Islet of Langerhans (tissue), 1 donor: ENCODE measurements at regions not wholly inside any gene's neighbourhood (a gene's known extent, or its start where the extent isn't known, plus 50 kb on each side); places are given as distances from the start of the nearest gene placed in this dataset.

ENCODE experiments used
- FAIRE-seq: peaks from one replicate; lab custom pipeline; 2011; peaks lifted over from hg19 to GRCh38; lab: Jason Lieb, UNC

DNA sequence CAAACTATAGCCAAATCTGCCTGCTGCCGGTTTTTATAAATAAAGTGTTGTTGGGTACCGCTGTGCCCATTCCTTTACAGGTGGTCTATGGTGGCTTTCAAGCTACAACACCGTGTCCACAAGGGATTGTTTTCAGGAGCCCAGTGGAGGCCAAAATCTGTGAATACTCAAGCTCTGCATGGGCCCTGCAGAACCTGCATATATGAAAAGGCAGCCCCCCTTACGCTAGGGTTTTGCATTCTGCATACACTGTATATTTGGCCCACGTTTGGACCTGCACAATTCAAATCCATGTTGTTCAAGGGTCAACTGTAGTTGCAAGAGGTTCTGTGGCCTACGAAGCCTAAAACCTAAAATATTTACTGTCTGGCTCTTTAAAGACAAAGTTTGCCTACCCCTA, 122.2 kb upstream of the TLE3 start:
- no peak for FAIRE-seq

DNA sequence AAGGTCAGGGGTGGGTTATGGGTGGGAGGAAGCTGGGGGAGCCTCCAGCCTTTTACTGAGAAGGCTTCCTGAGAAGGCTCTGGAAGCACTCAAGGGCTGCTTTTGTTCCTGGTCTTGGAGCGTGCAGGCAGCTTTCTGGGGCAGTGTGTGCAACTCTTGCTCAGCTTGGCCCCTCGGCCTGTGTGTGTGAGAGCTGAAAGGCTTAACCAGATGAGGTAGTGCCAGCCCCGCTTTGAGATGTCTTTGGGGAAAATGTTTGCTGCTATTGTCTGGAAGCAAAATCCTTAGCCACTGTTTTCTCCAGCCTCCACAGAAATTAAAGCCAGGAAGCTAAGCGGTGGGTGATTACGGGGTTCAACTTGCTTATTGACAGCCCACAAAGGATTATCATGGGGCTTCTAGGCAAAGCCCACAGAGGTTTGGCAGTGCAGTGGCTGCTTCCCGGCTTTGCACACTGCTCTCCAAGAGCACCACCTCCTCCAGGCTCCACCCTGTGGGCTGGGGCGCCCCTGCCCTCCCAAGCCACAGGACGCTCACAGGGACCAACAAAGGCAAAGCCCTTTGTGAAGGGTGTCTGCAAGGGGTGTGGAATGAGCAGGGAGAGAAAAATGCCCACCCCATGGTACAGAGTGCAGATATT, 121.7 kb upstream of the TLE3 start:
- FAIRE-seq = no peak

DNA sequence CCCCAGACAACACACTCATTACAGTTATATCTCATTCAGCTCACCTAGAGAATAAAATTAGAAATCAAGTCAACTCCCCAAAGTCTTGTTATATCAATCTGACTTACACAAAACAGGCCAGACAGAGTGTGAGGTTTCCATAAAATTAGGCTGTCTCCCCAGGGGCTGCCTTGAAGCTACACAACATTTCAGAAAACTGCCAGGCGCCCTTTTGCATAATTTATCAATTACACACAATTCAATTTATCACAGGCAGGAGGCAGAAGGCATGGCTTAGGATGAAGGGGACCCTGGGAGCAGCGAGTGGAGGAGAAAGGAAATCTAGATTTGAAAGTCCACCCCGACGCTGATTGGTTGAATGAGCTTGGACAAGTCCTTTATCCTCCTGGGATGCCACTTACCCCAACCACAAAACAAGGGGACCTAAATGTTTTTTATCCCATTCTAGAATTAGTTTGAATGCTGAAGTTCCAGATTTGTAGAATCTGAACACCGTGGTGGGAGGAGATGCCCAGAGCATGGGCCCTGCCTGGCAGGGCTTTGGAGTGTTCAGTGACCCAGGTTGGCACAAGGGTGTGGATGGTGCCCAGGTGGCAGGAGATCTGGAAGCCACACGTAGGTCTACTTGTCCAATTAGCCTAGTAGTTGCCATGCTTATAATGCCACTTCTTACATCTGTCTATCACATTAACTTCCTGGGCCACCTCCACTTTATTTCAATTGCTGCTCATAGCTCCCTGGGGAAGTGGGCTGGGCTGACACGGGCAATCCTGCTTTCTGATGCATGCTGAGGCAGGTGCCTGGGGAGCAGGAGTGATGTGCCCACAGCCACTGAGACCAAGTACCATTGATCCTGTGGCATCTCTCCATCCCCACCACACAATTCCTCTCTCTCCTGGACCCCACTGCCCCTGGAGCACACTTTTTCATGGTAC, 119.8 kb upstream of the TLE3 start:
- FAIRE-seq = no peak

DNA sequence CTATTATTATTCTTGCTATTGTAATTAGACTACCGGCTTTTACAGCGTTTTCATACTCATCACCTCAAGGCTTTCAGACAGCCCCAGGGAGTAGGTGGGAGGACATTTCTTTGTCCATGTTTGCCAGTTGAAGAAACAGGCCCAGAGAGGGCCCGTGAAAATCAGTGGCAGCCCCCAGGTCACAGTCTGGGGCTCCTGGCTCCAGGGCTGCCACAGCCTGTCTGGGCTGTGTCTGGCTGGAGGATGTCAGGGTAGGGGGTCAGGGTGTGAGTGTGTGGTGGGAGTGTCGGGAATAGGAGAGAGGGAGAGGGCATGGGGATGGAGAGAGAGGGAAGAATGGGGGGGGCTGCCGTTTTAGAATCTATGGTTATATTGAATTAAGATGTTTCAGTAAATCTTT, 118.2 kb upstream of the TLE3 start:
- FAIRE-seq = no peak

DNA sequence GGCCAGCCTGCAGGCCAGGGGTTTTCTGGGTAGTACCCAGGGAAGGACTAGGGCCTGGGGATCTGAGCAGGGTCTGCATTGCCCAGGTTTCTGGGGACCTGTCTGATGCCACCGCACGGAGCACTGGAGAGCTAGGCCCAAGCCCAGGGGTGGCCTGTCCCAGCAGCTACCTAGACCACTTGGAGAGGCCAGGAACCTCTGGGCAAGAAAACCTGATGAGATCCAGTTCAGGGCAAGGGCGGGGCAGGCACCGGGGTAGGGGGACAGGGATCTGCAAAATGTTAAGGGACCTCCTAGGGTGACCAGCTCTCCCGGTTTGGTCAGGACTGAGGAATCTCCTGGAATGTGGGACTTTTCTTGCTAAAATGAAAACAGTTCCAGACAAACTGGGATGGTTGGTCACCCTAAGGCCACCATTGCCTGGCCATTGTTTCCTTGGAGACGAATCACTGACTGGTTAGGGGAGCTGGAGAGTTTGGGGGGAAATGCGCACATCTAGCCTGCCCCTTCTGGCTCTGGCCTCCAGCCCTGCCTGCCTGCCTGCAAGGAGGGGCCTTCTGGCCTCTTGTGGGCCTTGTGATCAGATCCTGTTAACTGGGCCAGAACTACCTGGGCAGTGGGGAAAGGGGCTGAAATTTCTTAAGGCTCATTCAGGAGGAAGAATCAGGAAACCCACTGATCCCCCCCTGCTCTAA, 117.4 kb upstream of the TLE3 start:
- no peak for FAIRE-seq

DNA sequence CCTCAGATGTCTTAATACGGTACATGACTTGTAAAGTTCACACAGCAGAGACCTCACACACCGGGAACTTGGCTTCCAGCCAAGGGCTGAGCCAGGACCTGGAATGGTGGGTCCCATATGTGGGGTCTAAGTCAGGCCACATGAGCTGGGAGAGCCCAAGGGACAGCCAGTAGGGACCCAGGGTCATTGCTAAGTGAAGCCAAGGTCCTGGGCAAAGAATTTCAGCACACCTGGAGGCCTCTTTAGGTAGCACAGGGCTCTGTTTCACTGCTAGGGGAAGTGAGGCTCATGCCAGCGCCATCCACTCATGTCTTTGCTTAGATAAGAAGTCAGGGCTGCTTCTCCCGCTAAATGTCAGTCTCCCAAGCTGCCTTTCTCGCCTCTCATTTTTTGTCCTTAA, 116.6 kb upstream of the TLE3 start:
- FAIRE-seq = no peak

DNA sequence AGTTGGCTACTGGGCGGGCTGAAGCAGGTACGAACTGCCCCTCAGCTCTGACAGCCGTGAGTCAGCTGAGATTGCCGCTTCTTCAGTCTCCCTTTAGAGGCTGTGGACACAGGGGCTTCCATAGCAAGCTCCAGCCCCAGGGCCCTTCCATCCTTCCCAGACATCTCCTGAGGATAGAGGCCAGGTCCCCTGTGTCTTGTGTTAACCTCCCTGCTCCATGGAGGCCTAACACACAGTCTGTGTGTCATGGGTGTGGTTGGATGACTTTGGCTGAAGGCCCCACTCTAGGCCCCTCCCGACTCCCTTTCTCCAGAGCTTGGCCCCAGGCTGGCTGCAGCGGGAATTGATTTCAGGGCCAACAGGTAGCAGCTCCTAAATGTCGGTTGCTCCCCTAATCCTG, 116.1 kb upstream of the TLE3 start:
- FAIRE-seq = no peak

DNA sequence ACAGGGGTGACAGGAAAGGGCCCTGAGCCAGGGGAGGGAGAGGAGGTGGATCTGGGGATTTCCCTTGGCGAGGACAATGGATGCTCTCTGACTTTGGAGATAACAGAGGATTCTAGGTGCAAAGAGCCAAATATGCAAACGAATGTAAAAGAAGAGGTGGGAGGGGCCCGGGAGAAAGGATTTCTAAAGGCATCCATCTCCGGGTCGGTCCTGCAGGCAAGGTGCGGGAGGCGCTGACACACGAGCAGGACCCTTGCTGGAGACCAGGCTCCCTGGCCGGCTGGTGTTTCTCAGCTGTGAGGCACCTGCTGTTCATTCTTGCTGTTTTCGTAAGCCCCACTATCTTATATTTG, 115.2 kb upstream of the TLE3 start:
- FAIRE-seq = no peak

DNA sequence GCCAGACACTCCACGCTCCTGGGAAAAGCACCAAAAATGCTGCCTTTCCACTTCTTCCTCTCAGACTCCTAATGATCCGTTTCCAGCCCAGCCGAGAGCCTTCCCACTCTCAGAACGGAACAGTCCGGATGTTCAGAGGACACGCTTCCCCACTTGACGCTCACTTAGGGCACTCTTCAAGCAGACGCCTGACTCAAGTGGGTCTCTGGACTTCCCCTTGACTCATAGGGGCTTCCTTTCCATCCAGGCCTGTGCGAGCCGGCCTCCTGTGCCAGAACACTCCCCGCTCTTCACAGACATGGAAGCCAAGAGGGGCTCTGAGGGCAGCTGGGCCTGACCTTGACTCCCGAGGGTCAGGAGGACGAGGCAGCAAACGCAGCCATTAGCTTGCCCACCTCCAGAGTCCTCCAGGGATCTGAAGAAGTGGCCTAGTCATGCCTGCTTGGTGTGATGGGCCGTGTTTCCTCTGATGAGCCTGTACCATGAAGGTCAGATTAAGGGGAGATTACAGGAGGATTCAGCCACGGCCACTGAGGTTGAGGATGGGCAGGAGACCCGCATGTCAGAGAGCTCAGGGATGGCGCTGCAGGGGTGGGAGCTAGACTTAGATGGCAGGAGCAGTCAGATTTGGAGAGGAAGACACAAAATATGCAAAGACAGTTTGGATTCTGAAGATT, 114.7 kb upstream of the TLE3 start:
- no peak for FAIRE-seq

DNA sequence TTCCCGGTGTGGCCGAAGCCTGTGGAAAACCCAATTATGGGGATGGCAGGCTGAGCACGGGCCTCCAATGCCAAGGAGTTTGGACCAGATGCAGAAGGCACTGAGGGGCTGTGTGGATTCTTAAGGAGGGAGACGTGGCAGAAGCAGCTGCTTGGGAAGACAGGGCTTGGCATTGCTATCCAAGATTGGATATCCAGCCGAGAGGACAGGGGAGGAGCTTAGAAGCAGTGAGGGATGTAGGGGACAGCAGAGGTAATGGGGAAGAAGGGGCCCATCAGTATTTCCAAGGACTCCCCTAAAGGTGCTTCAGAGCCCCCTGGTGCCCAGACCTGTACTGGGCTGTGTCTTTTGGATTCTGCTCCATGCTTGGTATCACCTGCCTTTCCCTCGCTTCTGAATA, 112.8 kb upstream of the TLE3 start:
- FAIRE-seq = no peak

DNA sequence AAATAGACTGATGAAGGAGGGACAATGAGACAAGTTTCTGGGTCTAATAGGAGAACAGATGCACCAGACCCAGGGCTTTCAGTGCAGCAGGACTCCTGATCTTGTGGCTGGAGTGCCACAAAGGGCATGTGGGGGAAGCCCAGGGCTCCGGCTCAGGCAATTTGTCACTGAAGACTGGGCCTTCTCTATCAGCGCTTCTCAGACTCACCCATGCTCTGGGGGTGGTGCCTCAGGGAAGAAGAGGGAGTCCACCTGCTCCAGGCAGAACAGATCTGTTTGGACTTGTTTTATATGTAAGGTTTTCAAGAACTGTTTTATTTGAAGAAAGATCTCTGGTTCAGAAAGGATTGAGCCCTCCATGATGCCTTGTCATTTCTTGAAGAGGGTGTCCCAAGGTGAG, 112.4 kb upstream of the TLE3 start:
- no peak for FAIRE-seq

DNA sequence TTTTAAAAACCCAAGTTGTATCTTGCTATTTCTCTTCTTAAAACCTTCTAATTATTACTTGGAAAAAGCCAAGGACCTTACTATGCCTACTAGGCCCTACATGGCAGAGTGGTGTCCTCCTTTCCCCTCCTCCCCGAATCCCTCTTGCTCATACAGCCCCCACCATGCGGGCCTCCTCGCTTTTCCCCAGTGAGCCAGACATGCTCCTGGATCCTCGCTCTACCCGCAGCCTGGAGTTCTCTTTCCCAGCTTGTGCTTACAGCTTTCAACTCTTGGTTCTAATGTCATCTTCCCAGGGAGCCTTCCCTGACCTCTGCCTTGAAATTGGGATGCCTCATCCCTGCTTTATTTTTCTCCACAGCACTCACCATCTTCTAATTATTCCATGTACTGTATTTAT, 111.8 kb upstream of the TLE3 start:
- no peak for FAIRE-seq

DNA sequence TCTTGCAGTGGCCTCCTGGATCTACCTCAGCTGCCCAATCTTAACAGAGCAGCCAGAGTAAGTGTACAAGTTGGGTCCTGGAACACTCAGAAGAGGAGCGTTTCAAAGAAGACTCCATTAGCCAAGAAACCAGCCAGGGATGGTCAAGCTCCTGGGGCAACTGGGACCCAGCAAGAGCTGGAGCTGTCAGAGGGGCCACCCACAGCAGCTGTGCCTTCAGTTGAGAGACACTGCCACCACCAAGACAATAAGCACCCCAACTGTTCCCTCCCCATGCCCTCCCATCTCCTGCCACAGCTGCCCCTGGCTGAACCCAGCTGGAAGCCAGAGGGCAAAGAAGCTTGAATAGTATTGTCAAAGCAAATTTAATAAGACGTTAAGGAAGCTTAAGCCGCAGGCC, 110.6 kb upstream of the TLE3 start:
- no peak for FAIRE-seq

DNA sequence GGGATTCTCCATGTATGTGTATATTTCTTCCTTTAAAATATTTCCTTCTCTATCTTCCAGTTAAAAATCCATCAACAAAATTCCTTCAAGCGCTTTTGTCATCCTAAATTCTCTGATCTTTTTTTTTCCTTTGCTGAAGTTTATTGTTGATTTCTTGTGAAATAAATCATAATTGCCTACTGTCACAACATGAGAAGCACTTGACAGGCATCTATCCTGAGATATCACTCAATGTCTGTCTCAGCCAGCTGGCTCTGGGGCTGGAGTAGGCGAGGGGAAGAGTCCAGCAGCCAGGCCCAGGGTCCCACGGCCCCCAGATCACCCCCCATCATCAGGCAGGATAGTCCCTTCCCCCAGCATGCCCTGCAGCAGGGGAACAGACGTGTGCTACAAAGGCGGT, 109.0 kb upstream of the TLE3 start:
- no peak for FAIRE-seq

DNA sequence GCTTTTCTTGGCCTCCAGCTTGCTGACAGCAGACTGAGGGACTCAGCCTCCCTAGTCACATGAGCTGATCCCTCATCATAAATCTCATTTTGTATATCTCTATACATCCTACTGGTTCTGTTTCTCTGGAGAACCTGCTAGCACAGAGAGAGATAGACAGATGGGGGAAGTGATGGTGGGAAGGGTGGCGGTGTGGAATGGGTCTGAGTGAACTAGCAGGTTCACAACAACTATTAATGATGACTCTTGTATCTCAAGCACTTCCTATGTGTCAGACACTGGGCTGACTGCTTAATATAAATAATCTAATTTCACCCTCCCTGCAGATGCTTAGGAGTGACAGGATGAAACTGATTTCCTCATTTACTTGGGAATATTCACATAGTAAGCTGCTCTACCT, 106.9 kb upstream of the TLE3 start:
- no peak for FAIRE-seq

DNA sequence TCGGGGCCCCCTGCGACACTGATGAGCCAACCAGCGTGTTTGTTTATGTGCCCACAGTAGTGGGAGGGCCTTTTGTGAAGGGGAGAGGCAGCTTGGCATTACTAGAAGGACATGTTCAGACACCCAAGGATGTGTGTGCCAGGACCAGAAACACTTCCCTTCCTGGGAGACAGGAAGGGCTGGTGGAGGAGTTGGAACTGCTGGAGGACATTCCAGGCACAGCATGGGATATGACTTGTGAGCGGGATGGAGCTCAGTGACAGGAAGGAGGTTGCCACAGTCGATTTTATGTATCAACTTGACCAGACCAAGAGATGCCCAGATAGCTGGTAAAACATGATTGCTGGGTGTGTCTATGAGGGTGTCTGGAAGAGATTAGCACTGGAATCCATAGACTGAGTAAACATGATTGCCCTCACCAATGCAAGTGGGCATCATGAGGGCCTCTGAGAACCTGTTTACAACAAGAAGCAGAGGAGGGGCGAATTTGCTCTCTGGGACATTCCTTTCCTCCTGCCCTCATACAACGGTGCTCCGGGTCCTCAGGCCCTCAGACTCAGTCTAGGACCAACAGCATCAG, 106.4 kb upstream of the TLE3 start:
- no peak for FAIRE-seq

DNA sequence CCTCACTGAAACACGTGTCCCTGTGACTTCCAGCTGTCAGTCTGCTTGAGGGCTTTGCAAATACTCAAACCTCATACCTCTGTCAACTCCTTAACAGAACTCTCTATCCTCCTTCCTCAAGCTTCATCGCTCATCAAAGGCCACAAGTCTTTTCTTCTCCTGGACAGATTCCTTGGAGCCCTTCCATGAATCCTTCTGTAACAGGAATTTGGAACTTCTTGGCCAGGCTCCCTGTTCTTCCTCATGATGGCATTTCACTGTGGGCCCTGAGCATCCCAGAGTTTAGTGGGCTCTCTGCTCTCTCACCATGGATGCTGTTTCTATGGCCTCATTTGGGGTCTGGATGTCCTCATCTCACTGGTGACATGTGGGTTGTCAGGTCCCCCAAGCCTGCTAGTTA, 105.0 kb upstream of the TLE3 start:
- no peak for FAIRE-seq

DNA sequence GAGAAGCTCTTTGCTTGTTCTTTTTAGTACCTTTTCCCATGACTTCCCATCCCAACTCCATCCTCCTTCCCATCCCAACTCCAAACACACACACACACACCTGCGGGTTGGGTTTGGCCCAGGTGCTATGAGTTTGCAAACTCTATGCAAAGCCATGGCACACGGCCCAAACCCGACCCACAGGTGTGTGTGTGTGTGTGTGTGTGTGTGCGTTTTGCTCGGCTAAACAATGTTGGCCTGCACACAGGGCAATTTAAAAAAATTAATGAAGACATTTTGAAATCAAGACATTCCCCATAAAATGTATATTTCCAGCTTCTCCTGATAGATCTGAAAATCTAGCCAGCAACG, 103.7 kb upstream of the TLE3 start:
- FAIRE-seq = no peak

DNA sequence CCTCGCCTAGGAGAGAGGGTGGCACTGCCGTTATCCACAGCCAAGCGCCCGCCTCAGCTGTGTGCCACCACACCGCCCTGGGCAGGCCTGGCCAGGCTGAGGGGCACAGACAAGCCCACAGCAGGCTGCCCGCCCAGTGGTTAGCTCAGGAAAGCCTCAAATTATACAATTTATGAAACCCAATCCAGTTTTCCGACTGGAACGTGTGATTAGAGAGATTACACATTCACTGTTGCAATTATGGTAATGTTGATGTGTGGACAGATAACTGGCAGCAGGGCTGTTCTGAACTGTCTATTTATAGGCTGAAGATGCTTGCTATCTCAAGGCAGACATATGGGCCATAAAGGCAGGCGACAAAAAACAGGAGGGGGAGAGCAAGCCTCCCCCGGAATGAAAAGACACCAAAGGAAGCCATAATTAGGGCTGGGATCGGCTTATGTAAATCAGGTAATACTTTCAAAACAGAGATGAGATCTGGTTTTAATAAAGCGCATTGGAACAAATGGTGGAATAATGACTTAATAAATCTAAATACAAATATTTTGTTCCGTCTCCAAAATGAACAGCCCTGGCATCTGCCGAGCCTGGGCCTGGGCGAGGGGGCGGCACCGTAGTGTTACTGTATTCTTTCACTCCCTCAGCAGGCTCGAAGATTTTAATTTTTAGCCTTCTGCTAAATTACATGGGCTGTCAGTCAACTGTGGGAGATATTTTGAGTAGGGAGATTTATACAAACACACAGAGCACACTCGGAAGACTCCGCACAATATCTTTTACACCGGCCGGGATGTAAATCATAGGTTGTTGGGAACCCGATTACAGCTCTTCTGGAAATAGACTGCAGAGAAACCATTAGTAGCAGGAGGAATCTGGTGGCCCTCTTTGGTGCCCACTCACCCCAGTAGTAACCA, 103.1 kb upstream of the TLE3 start:
- no peak for FAIRE-seq

DNA sequence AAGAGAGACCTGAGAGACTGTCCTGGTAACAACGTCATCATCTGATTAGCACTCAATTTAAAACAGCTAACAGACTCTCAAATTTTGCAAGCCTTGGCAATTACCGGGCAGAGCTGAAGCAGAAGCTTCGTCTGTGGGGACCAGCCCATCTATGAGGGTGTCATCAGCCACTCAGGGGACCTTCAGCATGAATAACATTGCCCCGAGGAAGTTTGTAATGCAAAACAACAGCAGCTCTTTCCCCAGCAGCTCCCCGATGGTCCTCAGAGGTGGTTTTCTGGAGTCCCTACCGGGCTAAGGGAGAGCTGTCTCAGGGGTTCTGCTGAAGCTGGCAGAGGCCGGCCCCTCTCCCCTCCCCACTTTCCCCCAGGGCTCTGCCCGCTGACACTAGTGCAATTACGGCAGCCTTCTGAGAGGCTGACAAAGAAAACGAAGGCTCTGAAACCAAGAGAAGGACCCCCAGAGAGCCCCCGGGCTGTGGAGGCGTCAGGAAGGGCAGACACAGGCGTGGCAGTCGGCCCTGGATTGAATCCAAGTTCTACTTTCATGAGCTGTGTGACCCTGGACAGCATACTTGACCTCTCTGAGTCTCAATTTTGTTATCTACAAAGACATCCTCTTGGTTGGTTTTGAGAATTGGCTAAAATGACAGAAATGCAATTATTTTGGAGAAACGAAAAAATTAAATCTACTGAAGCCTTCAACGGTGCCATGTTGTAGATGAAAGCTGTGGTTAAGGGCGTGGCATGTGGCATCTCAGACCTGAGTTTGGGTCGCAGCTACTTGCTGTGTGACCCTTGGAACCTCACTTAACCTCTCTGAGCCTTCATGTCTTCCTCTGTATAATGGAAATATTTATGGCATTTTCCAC, 102.1 kb upstream of the TLE3 start:
- no peak for FAIRE-seq

DNA sequence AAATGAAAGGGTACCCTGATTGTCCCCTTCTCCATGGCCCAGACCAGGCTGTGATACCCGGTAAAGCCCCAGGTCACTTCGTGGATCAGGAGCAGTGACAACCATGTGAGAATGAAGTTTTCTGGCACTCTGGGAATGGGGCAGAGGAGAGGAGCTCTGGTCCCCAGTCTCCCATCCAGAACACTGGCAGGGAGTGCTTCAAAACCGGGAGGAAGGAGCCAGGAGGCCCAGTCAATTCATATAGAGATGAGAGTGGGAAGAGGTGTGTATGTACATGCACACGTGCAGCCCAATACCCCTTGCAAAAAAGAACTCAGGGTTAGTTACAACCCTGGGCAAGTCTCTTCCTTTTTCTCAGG, 101.4 kb upstream of the TLE3 start:
- FAIRE-seq = no peak
